Vagina (tissue), 2 donors: ENCODE measurements at regions not wholly inside any gene's neighbourhood (a gene's known extent, or its start where the extent isn't known, plus 50 kb on each side); places are given as distances from the start of the nearest gene placed in this dataset.

ENCODE experiments used
- DNase-seq, 2 donors: peaks; one replicate each; pipeline ENCODE4 v3.0.0-alpha.2; 2017; ENCODE audit errors: extremely low spot score in 2 of 2
- H3K27ac ChIP-seq: fragments of 200-600 bp; sonication (generic); one replicate; pipeline ENCODE4 v1.5.1; 2019
- H3K27me3 ChIP-seq: fragments of 200-600 bp; sonication (generic); one replicate; pipeline ENCODE4 v1.5.1; 2019
- H3K36me3 ChIP-seq, 2 donors: fragments of 200-600 bp; sonication (generic); one replicate each; pipeline ENCODE4 v1.5.1; 2017 to 2019
- H3K4me1 ChIP-seq: fragments of 200-600 bp; sonication (generic); one replicate; pipeline ENCODE4 v1.5.1; 2019
- H3K4me3 ChIP-seq, 2 donors: fragments of 200-600 bp; sonication (generic); 1 replicate in 1 of 2; 2 replicates in 1 of 2; pipeline ENCODE4 v1.5.1; 2016 to 2019
- H3K9me3 ChIP-seq: fragments of 200-600 bp; sonication (generic); one replicate; pipeline ENCODE4 v1.5.1; 2019
- POLR2A ChIP-seq, 2 donors: fragments of 450-650 bp; IDR thresholded peaks; one replicate each; pipeline ENCODE4 v1.6.1; 2017; ENCODE audit warnings: antibody characterized with exemption in 2 of 2, mild to moderate bottlenecking in 2 of 2, moderate library complexity in 2 of 2
- POLR2AphosphoS5 ChIP-seq, 2 donors: sonication (generic); formaldehyde crosslinking; IDR thresholded peaks; one replicate each; pipeline ENCODE4 v1.9.0; 2017; ENCODE audit warnings: antibody characterized with exemption in 2 of 2, mild to moderate bottlenecking in 2 of 2, low read depth in 1 of 2; ENCODE audit not compliant: insufficient read depth in 1 of 2
- intact Hi-C: fragments of 100-400 bp; cut with DNase I; formaldehyde crosslinking; loops from one replicate; pipeline ENCODE4 v1.15.1; 2023
- TF ChIP-seq, protein P1 (sequence below), 3 experiments: fragments of 450-650 bp in 2 of 3; fragments of 200-600 bp in 1 of 3; sonication (generic) in 1 of 3; IDR thresholded peaks; one replicate each; pipeline ENCODE4 v1.5.1; 2017 to 2019; ENCODE audit warnings: antibody characterized with exemption in 3 of 3, mild to moderate bottlenecking in 2 of 3, moderate library complexity in 2 of 3

DNA sequence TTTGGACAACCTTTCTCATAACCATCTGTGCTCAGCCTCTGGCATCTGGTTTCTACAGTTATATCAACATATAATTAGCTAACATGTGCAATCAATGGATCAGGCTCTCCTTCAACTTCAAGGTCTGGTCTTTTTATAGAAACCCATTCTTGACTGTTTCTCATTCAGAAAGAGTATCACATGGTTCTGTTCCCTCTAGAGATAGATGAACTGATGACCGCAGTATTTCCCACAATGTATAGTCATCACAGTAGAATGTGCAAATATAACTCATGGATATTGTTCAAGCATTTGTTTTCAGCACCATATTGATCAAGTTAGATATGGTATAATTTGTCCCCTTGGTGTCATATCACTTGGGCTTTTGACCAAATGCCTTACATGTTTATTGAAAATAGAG lies 656.2 kb downstream of the FRK start:
- Histone ChIP-seq H3K36me3 (no peaks in the 10 kb centered on the region), H3K9me3 (no peaks in the 10 kb centered on the region), H3K4me1 (no peaks in the 10 kb centered on the region), H3K27me3 (no peaks in the 10 kb centered on the region), H3K27ac (no peak overlapping the region), H3K4me3 (no peak overlapping the region)
- DNase-seq = no peak
- intact Hi-C loops = no loop called here
- TF ChIP-seq, protein P1, sequence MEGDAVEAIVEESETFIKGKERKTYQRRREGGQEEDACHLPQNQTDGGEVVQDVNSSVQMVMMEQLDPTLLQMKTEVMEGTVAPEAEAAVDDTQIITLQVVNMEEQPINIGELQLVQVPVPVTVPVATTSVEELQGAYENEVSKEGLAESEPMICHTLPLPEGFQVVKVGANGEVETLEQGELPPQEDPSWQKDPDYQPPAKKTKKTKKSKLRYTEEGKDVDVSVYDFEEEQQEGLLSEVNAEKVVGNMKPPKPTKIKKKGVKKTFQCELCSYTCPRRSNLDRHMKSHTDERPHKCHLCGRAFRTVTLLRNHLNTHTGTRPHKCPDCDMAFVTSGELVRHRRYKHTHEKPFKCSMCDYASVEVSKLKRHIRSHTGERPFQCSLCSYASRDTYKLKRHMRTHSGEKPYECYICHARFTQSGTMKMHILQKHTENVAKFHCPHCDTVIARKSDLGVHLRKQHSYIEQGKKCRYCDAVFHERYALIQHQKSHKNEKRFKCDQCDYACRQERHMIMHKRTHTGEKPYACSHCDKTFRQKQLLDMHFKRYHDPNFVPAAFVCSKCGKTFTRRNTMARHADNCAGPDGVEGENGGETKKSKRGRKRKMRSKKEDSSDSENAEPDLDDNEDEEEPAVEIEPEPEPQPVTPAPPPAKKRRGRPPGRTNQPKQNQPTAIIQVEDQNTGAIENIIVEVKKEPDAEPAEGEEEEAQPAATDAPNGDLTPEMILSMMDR (IDR thresholded peaks at IDR 0.05) = no peak
- TF ChIP-seq POLR2AphosphoS5 (IDR thresholded peaks at IDR 0.05; ENCODE audit: insufficient read depth in 1 of 2, low read depth in 1 of 2) (no peak), POLR2A (IDR thresholded peaks at IDR 0.05) (no peak)

DNA sequence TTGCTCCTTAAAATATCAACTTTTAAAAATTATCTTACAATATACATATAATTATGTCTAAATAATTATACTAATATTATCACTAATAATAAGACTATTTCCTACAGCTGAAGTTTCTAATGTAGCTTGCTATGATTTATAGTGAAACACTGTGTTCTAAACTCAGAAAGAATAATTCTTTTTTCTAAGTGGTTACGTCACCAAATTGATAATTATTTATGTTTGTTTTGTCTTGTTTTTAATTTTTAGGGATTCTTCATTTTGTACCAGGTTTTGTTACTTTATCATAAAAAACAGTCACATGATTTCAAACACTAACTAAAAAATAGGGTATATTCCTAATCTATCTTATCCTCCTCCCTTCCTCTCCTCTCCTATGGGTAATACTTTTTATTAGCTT lies 662.1 kb downstream of the FRK start:
- no peak for DNase-seq

DNA sequence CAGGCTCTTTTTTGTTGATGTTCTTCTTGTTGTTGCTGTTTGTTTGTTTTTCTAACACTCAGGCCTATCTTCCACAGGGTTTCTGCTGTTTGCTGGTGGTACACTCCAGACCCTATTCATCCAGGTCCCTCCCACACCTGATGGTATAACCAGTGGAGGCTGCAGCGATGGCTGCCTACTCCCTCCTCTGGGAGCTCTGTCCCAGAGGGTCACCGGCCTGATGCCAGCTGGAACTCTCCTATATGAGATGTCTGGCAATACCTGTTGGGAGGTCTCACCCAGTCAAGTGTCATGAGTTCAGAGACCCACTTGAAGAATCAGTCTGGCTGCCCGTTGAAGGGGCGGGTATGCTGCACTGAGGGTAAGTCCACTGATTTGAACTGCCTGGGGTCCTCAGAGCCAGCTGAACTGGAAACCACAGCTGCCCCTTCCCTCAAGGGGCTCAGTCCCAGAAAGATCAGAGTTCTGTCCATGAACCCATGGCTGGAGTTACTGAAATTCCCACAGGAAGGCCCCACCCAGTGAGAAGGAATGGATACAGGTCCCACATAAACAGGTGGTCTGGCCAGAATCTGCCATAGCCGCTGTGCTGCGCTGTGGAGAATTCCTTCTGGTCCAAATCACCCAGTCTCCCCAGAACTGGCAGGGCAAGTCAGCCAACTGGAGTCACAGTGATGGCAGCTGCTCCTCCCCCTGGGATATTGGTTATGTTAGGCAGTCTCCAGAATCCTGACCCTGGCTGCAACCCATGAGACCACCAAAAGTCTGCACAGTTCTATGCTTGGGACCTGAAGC lies 664.4 kb downstream of the FRK start:
- no peaks in the 10 kb centered on the region for H3K9me3 ChIP-seq
- no peaks in the 10 kb centered on the region for H3K27me3 ChIP-seq
- H3K4me1 ChIP-seq = no peaks in the 10 kb centered on the region
- H3K36me3 ChIP-seq = no peaks in the 10 kb centered on the region
- intact Hi-C loops = no loop called here
- no peak overlapping the region for H3K27ac ChIP-seq
- no peak overlapping the region for H3K4me3 ChIP-seq
- TF ChIP-seq, protein P1 (IDR thresholded peaks at IDR 0.05) = no peak
- TF ChIP-seq POLR2A (IDR thresholded peaks at IDR 0.05) = no peak
- TF ChIP-seq POLR2AphosphoS5 (IDR thresholded peaks at IDR 0.05; ENCODE audit: insufficient read depth in 1 of 2, low read depth in 1 of 2) = no peak
- no peak for DNase-seq

More for the DNA sequence above, 662.1 kb downstream of the FRK start:
- TF ChIP-seq POLR2A (IDR thresholded peaks at IDR 0.05) (no peak), POLR2AphosphoS5 (IDR thresholded peaks at IDR 0.05; ENCODE audit: insufficient read depth in 1 of 2, low read depth in 1 of 2) (no peak)
- TF ChIP-seq, protein P1 (IDR thresholded peaks at IDR 0.05) = no peak
- intact Hi-C loops = no loop called here
- H3K4me1 ChIP-seq = no peaks in the 10 kb centered on the region
- no peaks in the 10 kb centered on the region for H3K9me3 ChIP-seq
- H3K27ac ChIP-seq = no peak overlapping the region
- H3K36me3 ChIP-seq = no peaks in the 10 kb centered on the region
- H3K4me3 ChIP-seq = no peak overlapping the region
- no peaks in the 10 kb centered on the region for H3K27me3 ChIP-seq

DNA sequence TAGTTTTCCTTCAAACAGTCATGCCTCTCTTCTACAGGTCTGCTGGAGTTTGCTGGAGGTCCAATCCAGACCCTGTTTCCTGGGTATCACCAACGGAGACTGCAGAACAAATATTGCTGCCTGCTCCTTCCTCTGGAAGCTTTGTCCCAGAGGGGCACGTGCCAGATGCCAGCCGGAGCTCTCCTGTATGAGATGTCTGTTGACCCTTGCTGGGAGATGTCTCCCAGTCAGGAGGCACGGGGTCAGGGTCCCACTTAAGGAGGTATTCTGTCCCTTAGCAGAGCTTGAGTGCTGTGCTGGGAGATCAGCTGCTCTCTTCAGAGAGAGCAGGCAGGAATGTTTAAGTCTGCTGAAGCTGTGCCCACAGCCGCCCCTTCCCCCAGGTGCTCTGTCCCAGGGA lies 666.9 kb downstream of the FRK start:
- Histone ChIP-seq H3K4me3 (no peak overlapping the region), H3K36me3 (no peaks in the 10 kb centered on the region), H3K9me3 (no peaks in the 10 kb centered on the region), H3K27ac (no peak overlapping the region), H3K4me1 (no peaks in the 10 kb centered on the region), H3K27me3 (no peaks in the 10 kb centered on the region)
- intact Hi-C loops = no loop called here
- TF ChIP-seq POLR2AphosphoS5 (IDR thresholded peaks at IDR 0.05; ENCODE audit: insufficient read depth in 1 of 2, low read depth in 1 of 2) (no peak), POLR2A (IDR thresholded peaks at IDR 0.05) (no peak)
- TF ChIP-seq, protein P1 (IDR thresholded peaks at IDR 0.05) = no peak
- DNase-seq = no peak

DNA sequence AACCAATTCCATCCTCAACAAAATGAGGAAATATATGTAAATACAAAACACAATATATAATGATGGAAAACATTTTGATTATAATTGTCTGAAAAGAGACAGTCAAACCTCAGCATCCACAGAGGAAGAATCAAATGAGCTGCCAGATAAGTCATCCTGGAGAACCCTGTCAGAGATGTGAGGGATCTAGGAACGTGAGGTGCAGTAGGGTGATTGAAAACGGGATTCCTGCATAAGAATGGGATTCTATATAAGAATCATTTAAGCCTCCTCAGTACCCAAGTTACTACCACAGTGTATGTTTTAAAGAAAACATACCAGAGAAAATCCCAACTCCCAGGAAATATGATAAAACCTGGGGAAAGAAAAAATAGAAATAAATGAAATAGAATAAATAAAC lies 690.5 kb downstream of the FRK start:
- TF ChIP-seq POLR2AphosphoS5 (IDR thresholded peaks at IDR 0.05; ENCODE audit: insufficient read depth in 1 of 2, low read depth in 1 of 2) (no peak), POLR2A (IDR thresholded peaks at IDR 0.05) (no peak)
- TF ChIP-seq, protein P1 (IDR thresholded peaks at IDR 0.05) = no peak
- no peak overlapping the region for H3K27ac ChIP-seq
- H3K4me3 ChIP-seq = no peak overlapping the region
- no peaks in the 10 kb centered on the region for H3K36me3 ChIP-seq
- H3K27me3 ChIP-seq = no peaks in the 10 kb centered on the region
- no peaks in the 10 kb centered on the region for H3K9me3 ChIP-seq
- DNase-seq = no peak
- H3K4me1 ChIP-seq = no peaks in the 10 kb centered on the region
- intact Hi-C loops = no loop called here
